GM12864 (cell line): ENCODE measurements at regions not wholly inside any gene's neighbourhood (a gene's known extent, or its start where the extent isn't known, plus 50 kb on each side); places are given as distances from the start of the nearest gene placed in this dataset.

Experiments
- DNase-seq: peaks from one replicate; pipeline ENCODE4 v3.0.0-alpha.2; 2011; ENCODE audit warnings: low read depth
- H3K4me3 ChIP-seq: 2 replicates; pipeline ENCODE4 v1.5.1; 2011; ENCODE audit warnings: mild to moderate bottlenecking, low read depth, low read length, control low read depth
- CTCF ChIP-seq: IDR thresholded peaks from 2 replicates; pipeline ENCODE4 v1.5.1; 2011; ENCODE audit warnings: low read depth, mild to moderate bottlenecking, moderate library complexity, low read length, control low read depth, inconsistent platforms; ENCODE audit errors: missing control alignments

GRCh38 chr2:15772086-15772595 is 168.2 kb upstream of the MYCN start:
- DNase-seq = no peak
- no peak for TF ChIP-seq CTCF
- no peak overlapping the region for H3K4me3 ChIP-seq

- no peak for TF ChIP-seq CTCF
- no peak for DNase-seq
- H3K4me3 ChIP-seq = no peak overlapping the region
These were observed 167.7 kb upstream of the MYCN start for GRCh38 chr2:15772681-15773080.

GRCh38 chr2:15773204-15773603 is 167.1 kb upstream of the MYCN start:
- TF ChIP-seq CTCF = no peak
- no peak overlapping the region for H3K4me3 ChIP-seq
- no peak for DNase-seq

- no peak overlapping the region for H3K4me3 ChIP-seq
- no peak for DNase-seq
- no peak for TF ChIP-seq CTCF
These were observed 166.5 kb upstream of the MYCN start for GRCh38 chr2:15773846-15774245.

GRCh38 chr2:15775753-15776628 is 164.4 kb upstream of the MYCN start:
- no peak overlapping the region for H3K4me3 ChIP-seq
- TF ChIP-seq CTCF = no peak
- no peak for DNase-seq

- TF ChIP-seq CTCF = no peak
- no peak overlapping the region for H3K4me3 ChIP-seq
- no peak for DNase-seq
These were observed 163.8 kb upstream of the MYCN start for GRCh38 chr2:15776629-15776919.
